HL-60/S4 treated with retinoic acid at 250 ng/mL for 4 days and 3 days (cell line): ENCODE measurements at regions not wholly inside any gene's neighbourhood (a gene's known extent, or its start where the extent isn't known, plus 50 kb on each side); places are given as distances from the start of the nearest gene placed in this dataset.
"Not testable (repeated sequence)": the region's sequence is repeated elsewhere in the genome, so short reads cannot be mapped to it uniquely, and the experiment has no call there.

Source experiments
- in situ Hi-C: fragments of 300-500 bp; cut with MboI; formaldehyde crosslinking; loops from 2 replicates; pipeline ENCODE4 v1.7.0; 2022; ENCODE audit warnings: low sequenced_read_pairs

DNA sequence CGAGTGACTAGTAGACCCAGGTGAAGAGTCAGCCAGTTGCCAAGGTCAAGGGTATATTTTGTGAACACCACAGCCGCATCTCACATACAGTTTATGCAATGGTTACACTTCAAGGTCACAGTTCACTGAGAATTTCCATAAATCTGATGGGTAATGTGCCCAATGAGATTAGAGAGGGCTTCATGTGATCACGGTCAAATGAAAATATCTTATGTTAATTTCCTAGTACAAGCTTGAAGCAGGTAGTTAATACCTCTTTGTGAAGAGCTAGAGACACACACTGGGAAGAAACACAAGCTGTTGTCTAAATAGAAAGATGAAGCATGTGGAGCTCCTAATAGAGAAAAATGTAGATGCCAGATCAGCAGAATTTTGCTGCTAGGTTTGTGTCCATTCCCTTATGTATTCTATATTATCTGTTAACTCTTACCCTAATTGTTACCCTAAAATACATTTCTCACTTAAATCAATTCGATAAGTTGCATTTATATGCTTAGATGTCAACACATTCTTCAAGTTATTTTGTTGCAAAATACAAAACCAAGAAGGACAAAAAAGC, 136.0 kb downstream of the NR2F2 start:
- in situ Hi-C loops: no loop called here

DNA sequence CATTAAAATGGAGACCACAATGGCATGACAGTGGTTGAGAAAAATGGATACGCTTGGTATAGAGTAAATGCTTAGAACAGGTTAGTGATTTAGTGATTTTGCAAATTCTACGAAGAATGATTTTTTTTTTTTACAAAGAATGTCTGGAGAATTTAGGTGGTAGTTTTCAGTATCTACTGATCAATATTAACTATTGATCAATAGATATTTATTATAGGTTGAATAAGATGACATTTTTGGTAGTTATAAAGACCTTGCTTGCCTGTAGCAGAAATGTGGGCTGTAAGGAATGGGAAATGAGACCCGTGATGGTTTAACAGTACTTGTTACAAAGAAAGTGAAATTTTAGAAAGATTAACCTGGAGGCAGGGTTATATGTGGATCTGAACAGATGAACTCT, 137.5 kb downstream of the NR2F2 start:
- in situ Hi-C loops: no loop called here

DNA sequence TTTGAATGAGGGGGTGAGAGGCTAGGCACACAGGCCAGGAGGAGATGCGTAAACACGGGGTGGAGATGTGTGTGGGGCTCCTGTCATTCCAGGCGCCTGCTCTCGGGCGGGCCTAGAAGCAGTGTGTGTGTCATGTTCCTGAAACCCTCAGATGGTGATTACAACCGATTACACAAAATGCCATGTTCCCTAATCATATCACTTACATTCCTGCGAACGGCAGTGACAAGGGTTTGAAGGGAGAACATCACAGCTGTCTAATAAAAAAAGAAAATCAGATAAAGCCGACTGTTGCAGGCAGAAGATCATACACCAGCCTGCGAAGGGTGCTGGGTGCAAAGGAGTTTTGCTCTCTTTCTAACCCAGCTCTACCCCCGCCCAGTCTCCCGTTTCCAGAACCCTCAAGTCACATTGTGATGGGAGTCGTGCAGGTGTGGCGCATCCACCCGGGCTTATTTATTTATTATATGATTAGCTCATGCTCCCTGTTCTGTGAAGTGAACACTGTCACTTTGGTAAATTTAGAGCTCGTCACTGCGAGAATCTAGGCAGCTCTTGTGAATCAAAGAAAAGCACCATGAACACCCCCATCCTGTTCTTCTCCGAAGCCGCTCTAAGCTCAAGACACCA, 140.3 kb downstream of the NR2F2 start:
- in situ Hi-C loops: no loop called here

DNA sequence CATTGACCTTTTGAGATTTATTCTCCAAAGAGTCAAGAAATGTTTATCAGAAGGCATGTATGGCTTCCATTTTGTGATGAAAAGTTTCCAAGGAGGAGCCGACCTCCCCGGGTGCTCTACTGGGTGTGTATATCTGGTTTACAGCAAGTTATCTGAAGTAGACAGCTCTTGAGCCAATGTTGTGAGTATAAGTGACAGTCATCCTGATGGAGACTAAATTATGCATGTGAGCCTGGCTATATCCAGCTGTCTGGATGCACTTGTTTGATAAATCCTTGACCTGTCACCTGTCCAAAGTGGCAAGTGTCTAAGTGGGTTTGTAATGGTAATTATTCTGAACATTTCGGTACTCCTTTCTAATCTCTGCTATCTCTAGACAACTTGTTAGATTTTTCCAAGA, 142.2 kb downstream of the NR2F2 start:
- in situ Hi-C loops: no loop called here

DNA sequence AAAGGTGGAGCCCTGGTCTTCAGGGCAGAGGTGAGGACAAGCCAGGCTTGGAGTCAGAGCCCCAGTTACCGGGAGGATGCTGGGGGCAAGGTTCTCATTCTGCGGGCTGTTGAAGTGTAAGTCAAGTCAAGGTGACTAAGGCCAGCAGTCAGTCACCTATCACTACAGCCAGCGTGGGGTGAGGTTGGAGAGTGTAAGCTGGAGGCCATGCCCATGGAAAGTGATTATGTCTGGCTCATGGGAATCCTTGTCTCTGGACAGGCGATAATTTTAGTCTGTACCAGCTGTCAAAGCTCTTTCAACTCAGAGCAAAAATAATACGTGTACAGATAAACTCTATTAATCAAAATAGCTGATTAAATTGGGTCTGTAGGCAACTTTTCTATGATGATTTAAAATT, 143.1 kb downstream of the NR2F2 start:
- in situ Hi-C loops: no loop called here

DNA sequence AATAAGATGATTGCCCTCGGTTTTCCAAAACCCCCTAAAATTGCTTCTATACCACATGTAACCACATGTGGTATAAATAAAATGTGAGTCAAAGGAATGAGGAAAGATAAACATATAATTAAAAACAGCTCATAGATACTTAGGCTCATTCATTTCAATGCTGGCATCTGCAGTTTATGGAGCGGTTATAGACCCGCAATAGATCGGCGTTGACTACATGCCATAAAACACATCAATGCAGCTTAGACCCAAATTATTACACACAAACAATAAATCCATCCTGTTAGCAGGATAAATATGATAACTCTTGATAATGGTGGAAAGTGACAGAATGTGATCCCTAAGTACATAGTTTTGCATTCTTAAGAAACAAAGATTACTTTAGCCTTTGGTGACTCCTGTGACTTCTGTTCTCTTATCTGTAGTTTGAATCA, 143.7 kb downstream of the NR2F2 start:
- in situ Hi-C loops: no loop called here

DNA sequence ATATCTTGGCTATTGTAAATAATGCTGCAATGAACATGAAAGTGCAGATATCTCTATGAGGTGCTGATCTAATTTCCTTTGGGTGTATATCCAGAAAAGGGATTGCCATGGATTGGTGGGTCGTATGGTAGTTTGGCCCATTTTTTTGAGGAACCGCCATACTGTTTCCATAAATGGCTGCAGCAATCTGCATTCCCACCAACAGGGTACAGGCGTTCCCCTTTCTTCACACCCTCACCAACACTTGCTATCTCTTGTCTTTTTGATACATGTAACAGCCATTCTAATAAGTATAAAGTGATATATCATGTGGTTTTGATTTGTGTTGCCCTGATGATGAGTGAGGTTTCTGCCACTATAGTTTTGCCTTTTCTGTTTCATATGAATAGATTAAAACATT, 146.7 kb downstream of the NR2F2 start:
- in situ Hi-C loops: no loop called here

DNA sequence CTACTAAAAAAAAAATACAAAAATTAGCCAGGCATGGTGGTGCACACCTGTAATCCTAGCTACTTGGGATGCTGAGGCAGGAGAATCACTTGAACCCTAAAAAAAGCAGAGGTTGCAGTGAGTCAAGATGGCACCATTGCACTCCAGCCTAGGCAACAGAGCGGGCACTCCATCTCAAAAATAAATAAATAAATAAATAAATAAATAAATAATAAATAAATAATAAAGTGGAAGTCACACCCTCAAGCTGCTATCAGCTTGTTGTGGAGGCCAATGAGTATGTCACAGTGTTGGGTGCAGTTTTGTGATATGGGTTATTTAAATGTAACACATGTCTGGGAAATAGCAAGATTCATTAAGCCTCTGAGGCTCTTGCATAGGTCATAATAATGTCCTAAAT, 153.9 kb downstream of the NR2F2 start:
- in situ Hi-C loops: not testable (repeated sequence)

DNA sequence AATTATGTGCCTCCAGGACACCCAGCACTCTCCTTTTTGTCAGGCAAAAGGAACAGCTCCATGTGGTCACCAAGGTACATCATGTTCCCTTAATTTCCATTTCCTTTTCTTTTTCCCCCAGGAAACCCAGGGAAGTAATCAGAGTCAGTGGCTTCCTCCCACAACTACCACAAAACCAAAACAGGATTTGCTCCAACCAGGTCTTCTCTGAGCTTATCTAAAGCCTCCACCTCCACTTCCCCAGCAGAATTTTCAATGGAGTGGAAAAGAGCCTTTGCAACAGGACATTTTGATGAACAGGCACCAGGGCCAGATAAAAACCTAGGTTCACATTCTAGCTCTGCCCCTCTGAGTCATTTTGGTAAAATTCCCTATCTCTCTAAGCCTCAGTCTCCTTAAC, 154.3 kb downstream of the NR2F2 start:
- in situ Hi-C loops: no loop called here

DNA sequence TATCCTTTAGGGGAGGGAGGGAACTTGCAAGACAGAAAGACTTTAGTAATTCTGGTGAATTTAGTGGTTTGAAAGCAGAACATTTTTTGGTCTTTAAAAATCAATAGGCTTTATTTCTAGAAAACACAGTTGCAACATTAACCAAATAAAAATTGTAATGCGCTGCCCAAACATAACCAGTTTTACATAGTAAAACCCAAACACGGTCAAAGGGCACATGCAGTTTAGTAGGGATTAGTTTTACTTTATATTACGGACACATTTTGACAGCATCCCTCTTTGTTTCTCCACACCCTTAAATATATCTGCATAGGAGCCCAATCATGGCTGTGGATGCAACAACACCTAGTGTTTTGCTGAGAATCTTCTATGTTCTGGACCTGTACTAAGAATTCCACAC, 156.7 kb downstream of the NR2F2 start:
- in situ Hi-C loops: no loop called here

DNA sequence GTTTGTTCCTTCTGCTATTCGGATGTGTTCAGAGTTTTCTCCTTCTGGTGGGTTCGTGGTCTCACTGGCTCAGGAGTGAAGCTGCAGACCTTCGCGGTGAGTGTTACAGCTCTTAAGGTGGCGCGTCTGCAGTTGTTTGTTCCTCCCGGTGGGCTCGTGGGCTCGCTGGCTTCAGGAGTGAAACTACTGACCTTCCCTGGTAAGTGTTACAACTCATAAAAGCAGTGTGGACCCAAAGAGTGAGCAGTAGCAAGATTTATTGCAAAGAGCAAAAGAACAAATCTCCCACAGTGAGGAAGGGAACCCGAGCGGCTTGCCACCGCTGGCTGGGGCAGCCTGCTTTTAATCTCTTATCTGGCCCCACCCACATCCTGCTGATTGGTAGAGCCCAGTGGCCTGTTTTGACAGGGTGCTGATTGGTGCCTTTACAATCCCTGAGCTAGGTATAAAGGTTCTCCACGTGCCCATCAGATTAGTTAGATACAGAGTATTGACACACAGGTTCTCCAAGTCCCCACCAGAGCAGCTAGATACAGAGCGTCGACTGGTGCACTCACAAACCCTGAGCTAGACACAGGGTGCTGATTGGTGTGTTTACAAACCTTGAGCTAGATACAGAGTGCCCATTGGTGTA, 160.7 kb downstream of the NR2F2 start:
- in situ Hi-C loops: not testable (repeated sequence)

DNA sequence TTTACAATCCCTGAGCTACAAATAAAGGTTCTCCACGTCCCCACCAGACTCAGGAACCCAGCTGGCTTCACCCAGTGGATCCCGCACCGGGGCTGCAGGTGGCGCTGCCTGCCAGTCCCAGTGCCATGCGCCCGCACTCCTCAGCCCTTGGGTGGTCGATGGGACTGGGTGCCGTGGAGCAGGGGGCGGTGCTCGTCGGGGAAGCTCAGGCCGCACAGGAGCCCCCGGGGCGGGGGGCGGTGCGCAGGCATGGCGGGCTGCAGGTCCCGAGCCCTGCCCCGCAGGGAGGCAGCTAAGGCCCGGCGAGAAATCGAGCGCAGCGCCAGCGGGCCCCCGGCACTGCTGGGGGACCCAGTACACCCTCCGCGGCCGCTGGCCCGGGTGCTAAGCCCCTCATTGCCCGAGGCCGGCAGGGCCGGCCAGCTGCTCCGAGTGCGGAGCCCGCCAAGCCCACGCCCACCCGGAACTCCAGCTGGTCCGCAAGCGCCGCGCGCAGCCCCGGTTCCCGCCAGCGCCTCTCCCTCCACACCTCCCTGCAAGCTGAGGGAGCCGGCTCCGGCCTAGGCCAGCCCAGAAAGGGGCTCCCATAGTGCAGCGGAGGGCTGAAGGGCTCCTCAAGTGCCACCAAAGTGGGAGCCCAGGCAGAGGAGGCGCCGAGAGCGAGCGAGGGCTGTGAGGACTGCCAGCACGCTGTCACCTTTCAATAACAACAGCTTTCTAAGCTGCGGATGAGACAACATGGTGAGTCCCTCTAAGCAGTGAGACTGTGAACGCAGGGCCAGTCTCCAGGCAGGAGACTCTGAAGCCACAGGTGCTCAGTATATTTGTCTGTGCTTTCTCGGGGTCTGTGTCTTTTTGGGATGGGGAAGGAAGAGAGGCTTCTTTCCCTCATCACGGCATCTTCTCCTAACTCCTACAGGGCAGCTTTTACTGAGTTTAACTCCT, 161.5 kb downstream of the NR2F2 start:
- in situ Hi-C loops: not testable (repeated sequence)

DNA sequence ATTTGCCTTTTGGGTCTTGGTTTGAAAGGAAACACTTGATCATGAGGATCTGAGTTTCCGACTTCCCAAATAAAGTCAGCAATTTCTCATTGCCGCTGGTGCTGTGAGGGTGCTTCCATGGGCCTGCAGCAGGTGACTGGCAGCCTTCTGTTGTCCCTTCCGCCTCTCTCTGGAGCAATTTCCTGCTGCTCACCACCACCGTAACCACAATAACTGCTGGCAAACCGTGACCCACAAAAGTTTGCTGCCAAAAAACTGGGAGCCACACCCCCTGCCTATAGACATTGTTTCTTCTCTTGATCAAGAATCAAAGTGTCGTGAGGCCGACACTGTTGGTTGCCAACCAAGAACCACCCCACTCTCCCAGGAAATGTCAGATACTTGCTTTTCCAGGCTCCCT, 164.0 kb downstream of the NR2F2 start:
- in situ Hi-C loops: no loop called here

DNA sequence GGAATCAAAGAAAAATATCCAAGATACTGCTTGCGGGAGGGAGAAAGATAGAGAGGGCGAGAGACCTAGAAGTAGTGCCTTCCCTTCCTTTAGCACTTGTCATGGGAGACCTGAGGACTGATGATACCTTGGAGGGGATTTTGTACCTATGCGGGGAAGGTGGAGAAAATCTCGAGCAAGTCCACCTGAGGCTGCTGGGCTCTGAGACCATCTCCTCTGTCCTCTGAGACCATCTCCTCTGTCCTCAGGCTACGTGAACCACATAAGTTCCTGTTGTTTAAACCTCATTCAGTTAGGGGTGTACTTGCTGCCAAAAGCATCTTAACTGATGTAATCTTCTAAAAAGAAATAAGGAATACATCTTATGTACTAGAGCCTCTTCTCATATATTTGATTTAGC, 164.9 kb downstream of the NR2F2 start:
- in situ Hi-C loops: no loop called here

DNA sequence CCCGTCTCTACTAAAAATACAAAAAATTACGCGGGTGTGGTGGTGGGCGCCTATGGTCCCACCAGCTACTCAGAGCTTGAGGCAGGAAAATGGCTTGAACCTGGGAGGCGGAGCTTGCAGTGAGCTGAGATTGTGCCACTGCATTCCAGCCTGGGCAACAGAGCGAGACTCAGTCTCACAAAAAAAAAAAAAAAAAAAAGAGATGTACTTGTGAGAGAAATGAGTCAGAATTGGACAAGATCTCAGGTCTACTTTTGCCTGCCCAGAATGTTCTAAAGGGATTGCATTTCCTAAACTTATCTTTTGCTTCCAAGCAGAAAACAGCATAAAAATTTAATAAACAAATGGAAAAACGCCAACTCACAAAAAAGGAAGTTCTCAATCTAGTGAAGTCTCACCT, 167.5 kb downstream of the NR2F2 start:
- in situ Hi-C loops: no loop called here

DNA sequence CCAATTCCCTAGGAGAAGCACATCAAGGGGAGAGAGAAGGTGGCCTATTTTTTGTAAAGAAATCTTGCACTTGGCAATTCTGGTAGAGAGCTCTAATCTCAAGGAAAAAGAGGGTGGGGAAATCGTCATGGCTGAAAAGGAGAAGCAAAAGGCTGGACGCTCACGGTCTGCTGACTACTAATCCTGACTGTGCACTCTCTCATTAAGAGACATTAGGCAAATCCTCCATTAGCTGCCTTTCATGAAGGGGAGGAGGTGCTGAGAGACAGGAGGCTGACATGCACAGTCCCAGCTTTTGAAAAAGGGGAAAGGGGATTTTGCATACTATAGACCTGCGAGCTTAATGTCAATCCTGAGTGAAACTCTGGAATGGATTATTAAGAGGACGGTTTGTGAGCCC, 170.0 kb downstream of the NR2F2 start:
- in situ Hi-C loops: no loop called here

DNA sequence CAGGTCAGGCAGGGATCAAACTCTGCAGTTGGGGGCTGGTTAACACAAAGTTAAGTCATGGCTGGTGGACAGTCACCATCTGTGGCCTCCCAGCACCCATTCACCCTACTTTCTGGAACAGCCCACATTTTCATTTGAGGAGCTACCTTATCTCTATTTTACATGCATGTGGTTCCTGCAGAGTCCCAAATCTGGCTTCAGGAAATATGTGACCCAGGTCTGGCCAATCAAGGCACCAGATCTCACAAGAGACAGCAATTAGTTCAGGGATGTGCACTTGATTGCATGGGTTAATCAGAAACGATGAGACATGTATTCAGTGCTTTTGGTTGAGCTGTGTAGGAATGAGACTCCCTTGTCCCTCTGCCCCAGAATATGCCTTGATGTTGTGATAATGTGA, 170.9 kb downstream of the NR2F2 start:
- in situ Hi-C loops: no loop called here

DNA sequence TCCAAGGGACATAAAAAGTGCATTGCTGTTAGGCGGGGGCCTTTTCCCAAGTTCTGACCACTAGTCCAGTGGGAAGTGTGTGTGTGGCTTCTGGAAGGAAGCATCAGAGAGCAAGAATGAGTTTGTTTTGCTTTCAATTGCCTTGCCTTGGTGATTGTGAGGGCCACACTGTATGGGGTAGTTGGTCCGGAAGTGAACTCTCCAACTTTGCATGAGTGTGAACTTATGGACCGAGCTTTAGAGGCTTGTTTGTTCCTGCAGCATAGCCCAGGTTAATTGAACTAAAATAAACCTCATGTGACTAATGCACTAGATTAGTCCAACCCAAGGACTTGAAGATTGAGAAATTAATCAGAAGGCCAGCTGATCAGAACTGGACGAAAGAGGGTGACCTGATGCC, 171.7 kb downstream of the NR2F2 start:
- in situ Hi-C loops: no loop called here

DNA sequence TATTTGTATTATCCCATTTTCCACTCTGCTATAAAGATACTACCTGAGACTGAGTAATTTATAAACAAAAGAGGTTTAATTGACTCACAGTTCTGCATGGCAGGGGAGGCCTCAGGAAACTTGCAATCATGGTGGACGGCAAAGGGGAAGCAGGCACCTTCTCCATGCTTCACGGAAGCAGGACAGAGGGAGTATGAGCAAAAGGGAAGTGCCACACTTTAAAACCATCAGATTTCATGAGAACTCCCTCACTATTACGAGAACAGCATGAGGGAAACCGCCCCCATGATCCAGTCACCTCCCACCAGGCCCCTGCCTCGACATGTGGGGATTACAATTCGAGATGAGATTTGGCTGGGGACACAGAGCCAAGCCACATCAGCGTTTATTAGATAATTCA, 172.8 kb downstream of the NR2F2 start:
- in situ Hi-C loops: no loop called here

DNA sequence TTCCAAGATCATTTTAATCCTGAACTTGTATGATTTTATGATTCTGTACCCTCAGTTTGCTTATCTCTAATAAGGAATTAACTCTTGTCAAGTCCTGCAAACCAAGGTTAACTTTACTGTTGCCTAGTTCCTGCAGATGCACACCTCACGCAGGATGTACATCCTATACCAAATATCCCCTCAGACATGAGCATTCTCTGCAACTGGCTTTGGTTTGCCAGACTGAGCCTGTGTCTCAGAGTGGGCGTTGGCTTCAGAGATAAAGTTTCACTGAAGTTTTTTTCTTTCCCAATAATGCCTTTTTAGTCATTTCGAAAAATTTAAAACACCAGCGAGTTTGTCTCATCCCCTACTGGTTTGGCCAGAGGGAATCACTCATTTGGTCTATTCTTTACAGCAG, 173.9 kb downstream of the NR2F2 start:
- in situ Hi-C loops: no loop called here

DNA sequence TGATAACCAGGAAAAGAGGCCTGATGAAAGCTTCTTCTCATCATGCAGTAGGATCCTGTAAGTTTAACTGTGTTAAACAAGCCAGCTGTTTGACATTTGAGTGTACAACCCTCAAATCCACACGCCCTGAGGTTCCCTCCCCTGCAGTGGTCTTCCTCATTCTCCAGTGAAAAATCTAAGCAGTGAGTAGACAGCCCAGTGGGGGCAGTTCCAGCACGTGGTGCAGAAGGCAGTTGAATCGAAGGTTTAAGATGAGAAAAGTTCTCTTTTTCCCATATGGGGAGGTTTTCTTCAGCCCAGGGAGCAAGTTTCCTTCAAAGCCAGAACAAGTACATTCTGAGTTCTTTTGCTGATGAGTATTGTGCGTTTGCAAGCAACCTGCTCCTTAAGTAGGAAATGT, 174.5 kb downstream of the NR2F2 start:
- in situ Hi-C loops: no loop called here
